Stimulated activated CD8-positive, alpha-beta memory T cell treated with anti-CD3 and anti-CD28 coated beads, Interleukin-12 subunit alpha, Interleukin-12 subunit beta, amount 100 ng/mL, for 1 hour (primary cell): ENCODE measurements at regions not wholly inside any gene's neighbourhood (a gene's known extent, or its start where the extent isn't known, plus 50 kb on each side); places are given as distances from the start of the nearest gene placed in this dataset.

Experiments
- DNase-seq: peaks from one replicate; pipeline ENCODE4 v3.0.0-alpha.2; 2020; ENCODE audit warnings: low read depth

GRCh38 chr10:83663918-83664317 is 475.4 kb upstream of the GHITM start:
- no peak for DNase-seq

DNA sequence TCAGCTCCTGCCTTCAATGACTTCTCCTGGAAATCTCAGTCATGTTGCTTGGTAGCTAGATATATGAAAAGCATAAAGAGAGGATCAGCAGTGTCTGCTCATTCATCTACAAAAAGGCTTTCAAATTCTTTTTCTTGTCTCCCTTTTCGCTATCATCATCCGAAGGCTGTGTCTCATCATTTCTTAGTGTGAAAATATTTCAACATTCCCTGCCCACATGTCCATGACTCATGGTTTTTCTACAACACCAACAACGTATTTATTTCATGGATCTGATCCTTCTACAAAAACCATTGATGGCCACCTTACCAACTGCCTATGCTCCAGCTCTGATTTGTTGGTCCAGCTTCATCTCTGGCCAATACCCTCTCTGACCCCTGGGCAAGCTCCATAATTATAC is 472.5 kb upstream of the GHITM start:
- DNase-seq, result no peak

DNA sequence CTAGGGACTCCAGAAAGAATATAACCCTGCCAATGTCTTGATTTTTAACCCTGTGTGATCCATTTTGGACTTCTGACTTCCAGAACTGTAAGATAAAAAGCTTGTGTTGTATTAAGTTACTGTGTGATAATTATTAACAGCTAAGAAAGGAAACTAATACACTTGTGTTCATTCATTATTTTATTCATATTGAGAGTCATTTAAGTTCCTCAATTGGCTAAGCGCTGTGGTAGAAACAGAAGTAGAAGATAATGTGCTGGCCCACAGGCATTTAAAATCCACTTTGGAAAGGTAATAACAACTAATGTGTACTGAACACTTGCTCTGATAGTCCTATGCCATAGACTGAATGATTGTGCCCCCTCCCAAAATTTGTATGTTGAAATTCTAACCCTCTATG is 471.7 kb upstream of the GHITM start:
- DNase-seq, result no peak

- DNase-seq, result no peak
Measured at GRCh38 chr10:83673316-83673715, 466.0 kb upstream of the GHITM start.

- DNase-seq, result no peak
Measured at GRCh38 chr10:83677795-83678194, 461.5 kb upstream of the GHITM start.

GRCh38 chr10:83678850-83679249 is 460.5 kb upstream of the GHITM start:
- no peak for DNase-seq

- DNase-seq, result no peak
Measured at GRCh38 chr10:83680470-83680891, 458.8 kb upstream of the GHITM start.

DNA sequence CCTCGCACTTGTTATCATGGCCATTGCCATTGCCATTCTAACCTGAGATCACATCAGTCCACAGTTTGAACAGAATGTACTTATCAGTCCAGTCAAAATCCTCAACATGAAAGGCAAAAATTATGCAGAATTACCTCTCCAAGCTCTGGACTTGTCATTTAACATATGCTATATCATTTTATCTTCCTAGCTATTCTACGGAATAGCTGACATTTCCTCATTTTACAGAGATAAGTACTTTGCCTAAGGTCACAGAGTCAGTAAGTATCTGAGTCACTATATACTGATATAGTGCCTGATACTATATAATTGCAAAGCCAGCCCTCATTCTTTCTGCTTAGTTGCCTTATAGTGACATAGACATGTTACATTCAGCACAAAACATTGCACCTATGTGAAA is 456.9 kb upstream of the GHITM start:
- DNase-seq, result no peak

GRCh38 chr10:83685458-83685857 is 453.9 kb upstream of the GHITM start:
- DNase-seq, result no peak

GRCh38 chr10:83691791-83692596 is 447.3 kb upstream of the GHITM start:
- no peak for DNase-seq

DNA sequence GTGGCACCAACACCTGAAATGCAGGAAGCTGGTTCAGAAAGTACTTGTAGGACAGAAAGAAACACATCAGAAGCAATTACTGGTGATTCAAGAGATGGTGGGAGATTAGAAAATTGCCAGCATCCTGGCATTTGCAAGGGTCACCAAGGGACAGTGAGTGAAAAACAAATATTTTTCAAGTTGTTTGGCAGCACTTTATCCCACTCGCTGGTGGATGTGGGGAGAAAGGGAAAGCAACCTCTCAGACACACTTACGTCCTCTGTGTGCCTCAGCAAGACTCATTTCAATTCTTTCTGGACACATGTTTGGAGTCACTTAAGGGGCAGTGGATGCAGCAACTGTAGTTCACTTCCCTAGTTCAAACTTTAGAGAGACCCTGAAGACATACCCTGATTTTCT is 440.4 kb upstream of the GHITM start:
- no peak for DNase-seq

DNA sequence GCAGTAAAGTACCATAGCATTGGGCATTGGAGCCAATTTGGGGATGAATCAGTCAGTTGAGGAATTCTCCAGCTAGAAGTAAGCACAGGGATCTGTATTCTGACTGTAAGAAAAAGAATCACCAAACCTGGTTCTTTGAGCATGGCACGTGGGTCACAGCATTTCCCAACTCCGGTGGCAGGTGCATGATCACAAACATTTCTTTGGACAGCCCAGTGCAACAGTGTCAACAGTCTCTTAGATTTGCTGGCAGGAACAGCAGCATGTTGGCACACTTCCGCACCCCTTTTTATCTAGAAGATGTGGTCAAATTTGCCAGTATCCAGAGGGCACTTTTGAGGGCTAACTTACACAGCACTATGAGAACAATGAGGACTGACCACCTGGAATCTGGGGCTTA is 437.5 kb upstream of the GHITM start:
- DNase-seq, result no peak

GRCh38 chr10:83702731-83703130 is 436.6 kb upstream of the GHITM start:
- DNase-seq, result no peak

DNA sequence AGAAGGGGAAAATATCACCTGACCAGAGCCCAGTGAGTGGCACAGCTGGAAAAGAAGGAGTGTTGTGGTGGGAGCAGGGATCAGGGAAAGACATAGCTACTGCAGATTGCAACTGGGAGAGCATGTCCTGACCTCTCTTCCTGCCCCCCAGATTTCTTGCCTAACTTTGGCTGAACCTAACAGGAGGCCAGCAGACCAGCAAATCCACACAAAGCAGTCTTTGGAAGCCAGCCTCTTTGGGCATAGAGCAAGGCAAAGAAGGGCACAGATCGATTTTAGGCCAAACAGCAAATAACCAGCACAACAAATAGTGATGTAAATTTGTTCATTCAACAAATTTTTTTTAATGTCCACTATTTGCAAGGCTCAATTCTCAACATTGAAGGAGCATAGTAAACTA is 433.2 kb upstream of the GHITM start:
- DNase-seq, result no peak

GRCh38 chr10:83706952-83707582 is 432.2 kb upstream of the GHITM start:
- DNase-seq, result no peak

DNA sequence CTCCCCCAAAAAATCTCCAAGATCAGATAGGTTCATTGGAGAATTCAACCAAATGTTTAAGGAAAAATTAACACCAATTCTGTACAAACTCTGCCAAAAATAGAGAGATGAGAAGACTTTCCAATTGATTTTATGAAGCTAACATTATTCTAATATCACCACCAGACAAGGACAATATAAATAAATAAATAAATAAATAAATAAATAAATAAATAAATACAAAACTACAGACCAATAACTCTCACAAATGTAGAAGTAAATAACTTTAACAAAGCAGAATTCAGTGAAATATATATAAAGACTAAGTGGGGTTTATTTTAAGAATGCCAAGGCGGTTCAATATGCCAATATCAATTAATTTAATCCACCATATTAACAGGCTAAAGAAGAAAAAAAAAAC is 425.9 kb upstream of the GHITM start:
- no peak for DNase-seq

DNA sequence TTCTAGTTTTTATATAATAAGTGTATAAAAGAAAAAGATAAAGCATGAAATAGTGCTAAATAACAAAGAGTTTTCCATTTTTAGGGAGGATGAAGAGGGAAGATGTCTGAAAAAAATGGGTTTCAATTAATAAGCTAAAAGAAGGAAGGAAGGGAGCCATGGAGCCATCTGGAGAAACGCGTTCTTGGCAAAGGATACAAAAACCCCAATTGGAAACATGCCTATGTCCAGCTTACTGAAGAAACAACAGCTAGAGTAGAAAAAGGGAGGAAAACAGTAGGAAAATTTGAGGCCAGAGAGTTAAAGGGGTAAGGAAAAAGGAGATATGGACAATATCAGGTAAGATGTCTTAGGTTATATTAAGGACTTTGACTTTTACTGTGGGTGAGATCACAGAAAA is 416.2 kb upstream of the GHITM start:
- no peak for DNase-seq

DNA sequence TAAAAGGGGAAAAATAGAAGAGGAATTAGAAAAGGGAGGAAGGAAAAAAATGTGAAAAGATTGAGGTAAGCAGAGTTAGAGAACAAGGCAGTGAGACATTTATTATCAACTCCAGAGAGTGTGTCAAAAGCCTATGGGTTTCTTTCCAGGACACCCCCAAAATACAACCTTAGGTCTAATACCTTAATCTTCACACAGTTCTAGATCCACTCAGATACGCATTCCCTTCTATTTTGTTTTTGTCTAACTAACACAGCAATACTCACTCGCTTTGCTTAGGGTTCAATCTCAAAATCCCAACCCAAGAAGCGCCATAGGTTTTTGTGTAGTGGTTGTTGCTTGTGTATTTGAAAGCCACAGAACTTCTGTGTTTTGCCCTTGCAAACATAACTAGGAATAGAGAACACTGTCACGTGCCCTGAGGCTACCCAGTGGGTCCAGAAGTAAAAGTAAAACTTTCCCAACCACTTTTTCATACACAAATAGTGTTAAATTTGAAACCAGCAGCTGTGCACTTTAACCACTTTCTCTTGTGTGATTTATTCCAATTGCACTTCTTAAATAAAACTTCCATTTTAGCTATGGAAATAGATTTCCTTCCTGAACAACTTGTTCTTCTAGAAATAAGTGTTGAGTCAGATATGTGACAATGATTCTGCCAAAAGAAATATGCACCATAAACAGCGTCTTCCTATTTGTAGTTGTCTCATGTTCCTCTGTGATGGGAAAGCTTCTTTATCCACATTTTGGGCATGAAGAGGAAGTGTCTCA is 414.7 kb upstream of the GHITM start:
- no peak for DNase-seq

DNA sequence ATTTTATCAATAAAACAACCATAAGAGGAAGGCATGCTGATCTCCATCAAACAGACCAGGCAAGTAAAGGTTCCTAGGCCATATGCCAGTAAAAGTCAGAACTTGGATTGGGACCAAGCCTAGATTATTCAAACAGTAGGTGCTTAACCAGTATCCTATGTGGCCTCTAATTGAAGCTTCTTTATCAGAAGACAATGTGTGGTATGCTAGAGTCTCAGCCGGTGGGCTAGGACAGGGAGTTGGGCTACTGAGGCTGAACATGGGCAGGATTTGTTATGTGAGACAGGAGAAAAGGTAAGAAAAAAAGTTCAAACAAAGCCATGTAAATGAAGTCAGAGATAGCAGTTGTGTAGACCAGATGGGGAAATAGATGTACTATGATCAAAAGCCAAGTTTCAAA is 413.7 kb upstream of the GHITM start:
- DNase-seq, result no peak

GRCh38 chr10:83734278-83734677 is 405.0 kb upstream of the GHITM start:
- DNase-seq, result no peak

DNA sequence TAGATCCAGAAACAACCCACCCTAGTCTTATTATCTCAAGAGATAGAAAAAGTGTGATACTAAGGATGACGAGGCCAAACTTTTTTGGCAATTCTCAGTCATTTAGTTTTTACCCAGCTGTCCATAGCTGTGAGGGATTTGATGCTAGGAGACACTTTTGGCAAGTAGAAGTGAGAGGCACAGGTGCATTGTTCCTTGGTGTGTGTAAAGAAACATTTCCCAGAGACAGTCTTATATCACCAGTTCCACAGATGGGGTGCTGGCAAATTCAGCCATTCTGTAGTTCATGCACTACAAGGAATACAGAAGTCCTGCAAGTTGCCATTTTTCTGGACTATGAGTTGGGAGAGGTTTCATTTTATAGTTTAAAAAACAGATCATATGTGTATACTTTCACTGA is 403.3 kb upstream of the GHITM start:
- DNase-seq, result no peak

- DNase-seq, result no peak
Measured at GRCh38 chr10:83750604-83751003, 388.7 kb upstream of the GHITM start.

DNA sequence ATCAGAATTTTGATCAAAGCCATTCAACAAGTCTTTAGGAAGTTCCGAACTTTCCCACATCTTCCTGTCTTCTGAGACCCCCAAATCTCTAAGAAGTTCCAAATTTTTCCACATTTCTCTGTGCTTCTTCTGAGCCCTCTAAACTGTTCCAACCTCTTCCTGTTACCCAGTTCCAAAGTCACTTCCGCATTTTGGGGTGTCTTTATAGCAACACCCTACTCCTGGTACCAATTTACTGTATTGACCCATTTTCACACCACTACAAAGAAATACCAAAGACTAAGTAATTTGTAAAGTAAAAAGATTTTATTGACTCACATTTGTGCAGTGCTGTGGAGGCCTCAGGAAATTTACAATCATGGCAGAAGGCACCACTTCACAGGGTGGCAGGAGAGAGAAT is 385.8 kb upstream of the GHITM start:
- no peak for DNase-seq
